ENCODE measurements at regions not wholly inside any gene's neighbourhood (a gene's known extent, or its start where the extent isn't known, plus 50 kb on each side); places are given as distances from the start of the nearest gene placed in this dataset.

- TF ChIP-seq CTCF (IDR thresholded peaks at IDR 0.05) (no peak), EZH2 (IDR thresholded peaks at IDR 0.05) (no peak)
Observed at GRCh38 chr20:60752741-60753420, 499.2 kb upstream of the CDH4 start.
